Brain microvascular endothelial cell (primary cell): ENCODE measurements at regions not wholly inside any gene's neighbourhood (a gene's known extent, or its start where the extent isn't known, plus 50 kb on each side); places are given as distances from the start of the nearest gene placed in this dataset.

ENCODE experiments used
- DNase-seq: peaks from one replicate; pipeline ENCODE4 v3.0.0-alpha.2; 2020
- H3K27ac ChIP-seq: fragments of 250-450 bp; sonication (Bioruptor Pico); 2 replicates; pipeline ENCODE4 v1.5.1; 2020; ENCODE audit warnings: mild to moderate bottlenecking, moderate library complexity
- H3K27me3 ChIP-seq: fragments of 250-450 bp; sonication (Bioruptor Pico); replicated peaks from 2 replicates; pipeline ENCODE4 v1.5.1; 2020; ENCODE audit warnings: mild to moderate bottlenecking
- H3K36me3 ChIP-seq: fragments of 250-450 bp; sonication (Bioruptor Pico); replicated peaks from 2 replicates; pipeline ENCODE4 v1.5.1; 2020; ENCODE audit warnings: mild to moderate bottlenecking
- H3K4me3 ChIP-seq: 2 replicates; pipeline ENCODE4 v1.5.1; 2011; ENCODE audit warnings: low read depth, mild to moderate bottlenecking, control low read depth, low read length, moderate library complexity
- CTCF ChIP-seq: IDR thresholded peaks from 2 replicates; pipeline ENCODE4 v1.5.1; 2011; ENCODE audit warnings: low read depth, mild to moderate bottlenecking, moderate library complexity, low read length, control low read depth, inconsistent platforms; ENCODE audit errors: missing control alignments
- in situ Hi-C: cut with HindIII; loops from 2 replicates; pipeline ENCODE4 v1.10.0; 2017; ENCODE audit warnings: low sequenced_read_pairs, low pct_ligation_motif_present

GRCh38 chr7:41133690-41134299 is 569.1 kb downstream of the INHBA start:
- Histone ChIP-seq H3K27ac (no peak overlapping the region), H3K4me3 (no peak overlapping the region), H3K27me3 (no peaks in the 10 kb centered on the region), H3K36me3 (no peaks in the 10 kb centered on the region)
- no peak for TF ChIP-seq CTCF
- DNase-seq, result no peak
- in situ Hi-C loops, result no loop called here

DNA sequence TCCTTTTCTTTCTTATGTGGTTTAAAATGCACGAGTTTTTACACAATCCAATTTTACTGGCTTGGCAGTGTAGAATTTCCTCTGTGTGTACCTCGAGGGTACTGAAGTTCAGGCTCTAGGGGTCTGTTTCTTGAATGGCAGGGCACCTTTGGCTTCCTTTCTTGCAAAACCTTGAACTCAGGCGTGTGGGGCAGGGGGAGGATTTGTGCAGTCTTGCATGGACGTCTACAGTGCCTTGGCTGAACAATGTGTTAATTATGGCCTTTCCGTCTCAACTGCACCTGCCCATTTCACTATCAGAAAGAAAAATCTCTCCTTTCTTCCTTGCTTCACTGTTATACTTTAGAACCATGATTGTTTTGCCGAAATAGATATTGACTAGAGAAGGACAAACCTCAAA is 570.9 kb downstream of the INHBA start:
- in situ Hi-C loops, result no loop called here
- Histone ChIP-seq H3K36me3 (no peaks in the 10 kb centered on the region), H3K27me3 (no peaks in the 10 kb centered on the region), H3K27ac (no peak overlapping the region), H3K4me3 (no peak overlapping the region)
- no peak for DNase-seq
- TF ChIP-seq CTCF, result no peak

DNA sequence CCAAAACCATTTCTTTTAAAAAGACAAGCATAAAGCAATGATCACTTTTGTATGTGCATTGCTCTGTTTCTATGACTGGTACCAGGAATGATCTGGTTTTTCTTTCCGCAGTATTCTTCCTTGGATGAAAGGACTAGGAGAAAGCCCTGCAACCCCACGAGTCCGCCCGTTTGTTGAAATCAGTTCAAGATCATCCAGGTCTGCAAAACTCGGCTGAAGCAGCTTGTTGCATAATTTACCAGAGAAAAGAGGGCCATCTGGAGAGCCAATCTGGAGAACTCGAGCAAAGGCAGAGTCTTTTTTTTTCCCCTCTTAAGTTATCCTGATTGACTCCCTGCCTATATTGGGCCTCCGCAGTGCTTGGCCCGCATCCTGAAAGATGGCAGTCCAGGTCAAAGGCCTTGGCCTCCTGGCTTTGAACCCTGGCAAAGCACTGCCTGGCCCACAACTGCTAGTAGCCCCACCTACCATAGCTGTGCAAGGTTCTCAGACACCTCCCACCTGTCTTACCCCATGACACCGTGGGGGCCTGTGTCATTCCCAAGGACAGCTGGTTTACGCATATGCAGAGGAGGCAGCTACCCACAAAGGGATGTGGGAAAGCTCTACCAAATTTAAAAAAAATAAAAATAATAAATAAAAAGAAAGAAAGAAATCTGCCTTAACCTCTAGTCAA is 572.2 kb downstream of the INHBA start:
- in situ Hi-C loops, result no loop called here
- no peak for DNase-seq
- no peak for TF ChIP-seq CTCF
- Histone ChIP-seq H3K27ac (no peak overlapping the region), H3K27me3 (no peaks in the 10 kb centered on the region), H3K4me3 (no peak overlapping the region), H3K36me3 (no peaks in the 10 kb centered on the region)

GRCh38 chr7:41130086-41130485 is 572.8 kb downstream of the INHBA start:
- in situ Hi-C loops, result no loop called here
- Histone ChIP-seq H3K4me3 (no peak overlapping the region), H3K27ac (no peak overlapping the region), H3K27me3 (no peaks in the 10 kb centered on the region), H3K36me3 (no peaks in the 10 kb centered on the region)
- peak; percentile 1 for TF ChIP-seq CTCF
- DNase-seq, result no peak

GRCh38 chr7:41125343-41125742 is 577.5 kb downstream of the INHBA start:
- Histone ChIP-seq H3K4me3 (no peak overlapping the region), H3K27me3 (no peaks in the 10 kb centered on the region), H3K27ac (no peak overlapping the region), H3K36me3 (no peaks in the 10 kb centered on the region)
- TF ChIP-seq CTCF, result no peak
- no peak for DNase-seq
- in situ Hi-C loops, result no loop called here
